ENCODE measurements at regions not wholly inside any gene's neighbourhood (a gene's known extent, or its start where the extent isn't known, plus 50 kb on each side); places are given as distances from the start of the nearest gene placed in this dataset.

GRCh38 chr11:116262370-116262769 is 510.4 kb downstream of the BUD13 start:
- ATAC-seq (no peak), FAIRE-seq (no peak), DNase-seq (ENCODE audit: low spot score) (no peak)
- no TSS peak for BruUV-seq (replicated peaks)
- TF ChIP-seq ZFP37 (CRISPR knock-in tag; IDR thresholded peaks at IDR 0.05; ENCODE audit: borderline replicate concordance) (no peak), ZFAT (CRISPR knock-in tag; conservative IDR thresholded peaks at IDR 0.05) (no peak), CBX2 (IDR thresholded peaks at IDR 0.05; ENCODE audit: low read depth, low read length) (no peak), CBX2 (CRISPR knock-in tag; IDR thresholded peaks at IDR 0.05; ENCODE audit: low read depth) (no peak), POGK (CRISPR knock-in tag; conservative IDR thresholded peaks at IDR 0.05) (no peak), NR3C1 (CRISPR knock-in tag; IDR thresholded peaks at IDR 0.05) (no peak), LCORL (IDR thresholded peaks at IDR 0.05) (no peak), LCORL (CRISPR knock-in tag; IDR thresholded peaks at IDR 0.05) (no peak), ZFP91 (CRISPR knock-in tag; IDR thresholded peaks at IDR 0.05; ENCODE audit: borderline replicate concordance) (no peak), FOXK2 (IDR thresholded peaks at IDR 0.05) (no peak)
- Histone ChIP-seq H3K36me3 (replicated peaks in 1 of 2; ENCODE audit: control insufficient read depth in 1 of 2, insufficient read depth in 2 of 2, low read length in 2 of 2) (no peaks in the 10 kb centered on the region), H3K27ac (ENCODE audit: extremely low read length, insufficient read depth, low read length) (no peak overlapping the region), H3K9me3 (ENCODE audit: low read length) (no peaks in the 10 kb centered on the region), H2AFZ (ENCODE audit: low read length) (no peak overlapping the region), H3K4me3 (replicated peaks in 1 of 3; ENCODE audit: insufficient read depth in 1 of 3, low read depth in 2 of 3, low read length in 3 of 3) (no peak overlapping the region), H3K4me2 (ENCODE audit: low read depth, low read length) (no peak overlapping the region), H3K4me1 (ENCODE audit: insufficient read depth, low read length) (no peaks in the 10 kb centered on the region), H3K9ac (ENCODE audit: insufficient read depth, low read depth, low read length) (no peak overlapping the region), H3K79me2 (ENCODE audit: insufficient read depth, low read length) (no peaks in the 10 kb centered on the region), H4K20me1 (ENCODE audit: insufficient read depth, low read length) (no peaks in the 10 kb centered on the region), H3K27me3 (ENCODE audit: control insufficient read depth in 1 of 2, insufficient read depth in 2 of 2, low read length in 2 of 2) (peaks cover 0 to 8% of the 10 kb centered on the region in 2 experiments; a peak in 2 of 5 replicates)
- in situ Hi-C loops (cut with HindIII; ENCODE audit: extremely low pct_ligation_motif_present, low pct_unique_long_range_greater_than_20kb), result no loop called here
- 56% methylated on average over 1 of the region's 1 CpG for WGBS (ENCODE audit: low lambda C conversion rate)
- ChIA-PET POLR2A (no interaction called here), CTCF (ENCODE audit: low intra/inter-chr PET ratio, low total read pairs) (no interaction called here)
- intact Hi-C loops (cut with micrococcal nuclease; ENCODE audit: unreplicated experiment), result no loop called here

Data from HepG2 (cell line).